HCT116 (cell line): ENCODE measurements at regions not wholly inside any gene's neighbourhood (a gene's known extent, or its start where the extent isn't known, plus 50 kb on each side); places are given as distances from the start of the nearest gene placed in this dataset.
"Not testable (repeated sequence)": the region's sequence is repeated elsewhere in the genome, so short reads cannot be mapped to it uniquely, and the experiment has no call there.

Experiments
- EGR1 ChIP-seq: IDR thresholded peaks from 2 replicates; pipeline ENCODE4 v1.6.1; 2012; ENCODE audit warnings: low read depth
- EZH2 ChIP-seq: fragments of 200-600 bp; sonication (generic); IDR thresholded peaks from 2 replicates; pipeline ENCODE4 v1.6.1; 2017; ENCODE audit warnings: antibody characterized with exemption, mixed run types
- EZH2phosphoT487 ChIP-seq: fragments of 200-600 bp; IDR thresholded peaks from 2 replicates; pipeline ENCODE4 v1.6.1; 2018; ENCODE audit warnings: antibody characterized with exemption, borderline replicate concordance
- JUND ChIP-seq: IDR thresholded peaks from 2 replicates; pipeline ENCODE4 v1.6.1; 2012
- POLR2A ChIP-seq: IDR thresholded peaks from 2 replicates; pipeline ENCODE4 v1.7.0; 2011; ENCODE audit warnings: borderline replicate concordance; ENCODE audit not compliant: insufficient read depth, insufficient read length; ENCODE audit errors: extremely low read depth
- POLR2AphosphoS5 ChIP-seq: IDR thresholded peaks from 2 replicates; pipeline ENCODE4 v1.6.1; 2011; ENCODE audit warnings: mild to moderate bottlenecking, low read depth, low read length, moderate library complexity
- RAD21 ChIP-seq: IDR thresholded peaks from 2 replicates; pipeline ENCODE4 v1.6.1; 2012; ENCODE audit warnings: low read depth, mild to moderate bottlenecking
- SRF ChIP-seq: IDR thresholded peaks from 2 replicates; pipeline ENCODE4 v1.6.1; 2012; ENCODE audit warnings: low read depth
- YY1 ChIP-seq: IDR thresholded peaks from 2 replicates; pipeline ENCODE4 v1.6.1; 2011; ENCODE audit warnings: low read length, low read depth, moderate library complexity, mild to moderate bottlenecking; ENCODE audit not compliant: insufficient replicate concordance; ENCODE audit errors: extremely low read depth
- TF ChIP-seq, protein P1 (sequence below), 3 experiments: fragments of 200-600 bp in 1 of 3; sonication (generic) in 1 of 3; IDR thresholded peaks in 2 of 3; conservative IDR thresholded peaks in 1 of 3; 2 replicates each; pipeline ENCODE4 v1.5.1; 2012 to 2017; ENCODE audit warnings: low read depth in 2 of 3, low read length in 2 of 3, antibody characterized with exemption in 1 of 3, borderline replicate concordance in 1 of 3, control low read depth in 1 of 3, mild to moderate bottlenecking in 1 of 3, mixed read lengths in 1 of 3, mixed run types in 1 of 3, moderate library complexity in 1 of 3; ENCODE audit not compliant: insufficient read depth in 1 of 3
- TF ChIP-seq, protein P2 (sequence below): IDR thresholded peaks from 2 replicates; pipeline ENCODE4 v1.6.1; 2012; ENCODE audit warnings: low read depth

GRCh38 chr2:59226362-59226761, 985.2 kb upstream of the FANCL start:
- TF ChIP-seq, protein P1, sequence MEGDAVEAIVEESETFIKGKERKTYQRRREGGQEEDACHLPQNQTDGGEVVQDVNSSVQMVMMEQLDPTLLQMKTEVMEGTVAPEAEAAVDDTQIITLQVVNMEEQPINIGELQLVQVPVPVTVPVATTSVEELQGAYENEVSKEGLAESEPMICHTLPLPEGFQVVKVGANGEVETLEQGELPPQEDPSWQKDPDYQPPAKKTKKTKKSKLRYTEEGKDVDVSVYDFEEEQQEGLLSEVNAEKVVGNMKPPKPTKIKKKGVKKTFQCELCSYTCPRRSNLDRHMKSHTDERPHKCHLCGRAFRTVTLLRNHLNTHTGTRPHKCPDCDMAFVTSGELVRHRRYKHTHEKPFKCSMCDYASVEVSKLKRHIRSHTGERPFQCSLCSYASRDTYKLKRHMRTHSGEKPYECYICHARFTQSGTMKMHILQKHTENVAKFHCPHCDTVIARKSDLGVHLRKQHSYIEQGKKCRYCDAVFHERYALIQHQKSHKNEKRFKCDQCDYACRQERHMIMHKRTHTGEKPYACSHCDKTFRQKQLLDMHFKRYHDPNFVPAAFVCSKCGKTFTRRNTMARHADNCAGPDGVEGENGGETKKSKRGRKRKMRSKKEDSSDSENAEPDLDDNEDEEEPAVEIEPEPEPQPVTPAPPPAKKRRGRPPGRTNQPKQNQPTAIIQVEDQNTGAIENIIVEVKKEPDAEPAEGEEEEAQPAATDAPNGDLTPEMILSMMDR (IDR thresholded peaks at IDR 0.05 in 2 of 3, conservative IDR thresholded peaks at IDR 0.05 in 1 of 3; ENCODE audit: borderline replicate concordance in 1 of 3, insufficient read depth in 1 of 3, low read depth in 2 of 3, low read length in 2 of 3): not testable (repeated sequence)
- not testable (repeated sequence) for TF ChIP-seq YY1, EZH2, EGR1, POLR2AphosphoS5, JUND, SRF, POLR2A, EZH2phosphoT487, RAD21
- TF ChIP-seq, protein P2, sequence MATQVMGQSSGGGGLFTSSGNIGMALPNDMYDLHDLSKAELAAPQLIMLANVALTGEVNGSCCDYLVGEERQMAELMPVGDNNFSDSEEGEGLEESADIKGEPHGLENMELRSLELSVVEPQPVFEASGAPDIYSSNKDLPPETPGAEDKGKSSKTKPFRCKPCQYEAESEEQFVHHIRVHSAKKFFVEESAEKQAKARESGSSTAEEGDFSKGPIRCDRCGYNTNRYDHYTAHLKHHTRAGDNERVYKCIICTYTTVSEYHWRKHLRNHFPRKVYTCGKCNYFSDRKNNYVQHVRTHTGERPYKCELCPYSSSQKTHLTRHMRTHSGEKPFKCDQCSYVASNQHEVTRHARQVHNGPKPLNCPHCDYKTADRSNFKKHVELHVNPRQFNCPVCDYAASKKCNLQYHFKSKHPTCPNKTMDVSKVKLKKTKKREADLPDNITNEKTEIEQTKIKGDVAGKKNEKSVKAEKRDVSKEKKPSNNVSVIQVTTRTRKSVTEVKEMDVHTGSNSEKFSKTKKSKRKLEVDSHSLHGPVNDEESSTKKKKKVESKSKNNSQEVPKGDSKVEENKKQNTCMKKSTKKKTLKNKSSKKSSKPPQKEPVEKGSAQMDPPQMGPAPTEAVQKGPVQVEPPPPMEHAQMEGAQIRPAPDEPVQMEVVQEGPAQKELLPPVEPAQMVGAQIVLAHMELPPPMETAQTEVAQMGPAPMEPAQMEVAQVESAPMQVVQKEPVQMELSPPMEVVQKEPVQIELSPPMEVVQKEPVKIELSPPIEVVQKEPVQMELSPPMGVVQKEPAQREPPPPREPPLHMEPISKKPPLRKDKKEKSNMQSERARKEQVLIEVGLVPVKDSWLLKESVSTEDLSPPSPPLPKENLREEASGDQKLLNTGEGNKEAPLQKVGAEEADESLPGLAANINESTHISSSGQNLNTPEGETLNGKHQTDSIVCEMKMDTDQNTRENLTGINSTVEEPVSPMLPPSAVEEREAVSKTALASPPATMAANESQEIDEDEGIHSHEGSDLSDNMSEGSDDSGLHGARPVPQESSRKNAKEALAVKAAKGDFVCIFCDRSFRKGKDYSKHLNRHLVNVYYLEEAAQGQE: not testable (repeated sequence)
